PC-9 (cell line): ENCODE measurements at regions not wholly inside any gene's neighbourhood (a gene's known extent, or its start where the extent isn't known, plus 50 kb on each side); places are given as distances from the start of the nearest gene placed in this dataset.

Experiments used
- BruUV-seq: library from RNA; stranded (reverse); fragments of 400-500 nt; replicated peaks from 2 replicates; lab custom pipeline; 2021; lab: Mats Ljungman, UMichigan
- CTCF ChIA-PET: fragments of 300-600 bp; sonication (Branson Sonifier 250); formaldehyde crosslinking; loops from one replicate; lab custom pipeline; 2022; ENCODE audit warnings: antibody characterized with exemption; lab: Charles Lee
- POLR2A ChIA-PET: fragments of 300-600 bp; sonication (Branson Sonifier 250); formaldehyde crosslinking; loops from one replicate; lab custom pipeline; 2022; ENCODE audit warnings: antibody characterized with exemption; ENCODE audit not compliant: unreplicated experiment; lab: Charles Lee
- DNase-seq, 2 experiments: peaks; one replicate each; pipeline versions ENCODE4 v3.0.0 to v3.0.0-alpha.2; 2015 to 2022; ENCODE audit warnings: mixed read lengths in 1 of 2
- H2AFZ ChIP-seq: fragments of 200-600 bp; sonication (generic); 2 replicates; pipeline ENCODE4 v1.8.1; 2017; ENCODE audit warnings: antibody characterized with exemption
- H3F3A ChIP-seq: fragments of 200-600 bp; sonication (generic); 2 replicates; pipeline ENCODE4 v1.8.1; 2017; ENCODE audit warnings: antibody characterized with exemption, mild to moderate bottlenecking, low read depth; ENCODE audit not compliant: insufficient read depth
- H3K27ac ChIP-seq: fragments of 200-600 bp; sonication (generic); 2 replicates; pipeline ENCODE4 v1.6.1; 2016; ENCODE audit warnings: mixed run types
- H3K27me3 ChIP-seq: fragments of 200-600 bp; sonication (generic); 2 replicates; pipeline ENCODE4 v1.6.1; 2016; ENCODE audit warnings: low read depth, mixed run types; ENCODE audit not compliant: insufficient read depth
- H3K36me3 ChIP-seq: fragments of 200-600 bp; sonication (generic); 2 replicates; pipeline ENCODE4 v1.6.1; 2016; ENCODE audit warnings: low read depth, mixed run types
- H3K4me1 ChIP-seq: fragments of 200-600 bp; sonication (generic); replicated peaks from 2 replicates; pipeline ENCODE4 v1.6.1; 2016; ENCODE audit warnings: mixed run types; ENCODE audit not compliant: insufficient read depth
- H3K4me2 ChIP-seq: fragments of 200-600 bp; sonication (generic); 2 replicates; pipeline ENCODE4 v1.6.1; 2017; ENCODE audit warnings: mixed run types
- H3K4me3 ChIP-seq: fragments of 200-600 bp; sonication (generic); 2 replicates; pipeline ENCODE4 v1.6.1; 2016; ENCODE audit warnings: mixed run types
- H3K79me2 ChIP-seq: fragments of 200-600 bp; sonication (generic); 2 replicates; pipeline ENCODE4 v1.6.1; 2017; ENCODE audit warnings: low read depth, mixed run types
- H3K9me2 ChIP-seq: fragments of 200-600 bp; sonication (generic); 2 replicates; pipeline ENCODE4 v1.8.1; 2017; ENCODE audit warnings: mild to moderate bottlenecking; ENCODE audit not compliant: insufficient read depth
- H3K9me3 ChIP-seq: fragments of 200-600 bp; sonication (generic); 2 replicates; pipeline ENCODE4 v1.8.1; 2016; ENCODE audit warnings: low read depth; ENCODE audit not compliant: insufficient read depth
- H4K20me1 ChIP-seq: fragments of 200-600 bp; sonication (generic); 2 replicates; pipeline ENCODE4 v1.8.1; 2017; ENCODE audit not compliant: insufficient read depth
- CTCF ChIP-seq: fragments of 200-600 bp; sonication (generic); conservative IDR thresholded peaks from 2 replicates; pipeline ENCODE4 v1.6.1; 2017; ENCODE audit warnings: mixed run types, antibody characterized with exemption, mild to moderate bottlenecking, moderate library complexity
- EZH2 ChIP-seq: fragments of 200-600 bp; sonication (generic); IDR thresholded peaks from 2 replicates; pipeline ENCODE4 v1.8.0; 2017; ENCODE audit warnings: antibody characterized with exemption, low read depth
- intact Hi-C: fragments of 100-400 bp; cut with micrococcal nuclease; formaldehyde crosslinking; loops from one replicate; pipeline ENCODE4 v1.10.0; 2022; ENCODE audit not compliant: unreplicated experiment

GRCh38 chr9:85264695-85265094 lies 477.1 kb downstream of the AGTPBP1 start:
- no peak for DNase-seq
- H3K4me2 ChIP-seq: no peak overlapping the region
- 0 out of 2 replicates have a peak, but pooled peaks cover 4% of the 10 kb centered on the region for H4K20me1 ChIP-seq
- peaks cover 6% of the 10 kb centered on the region for H3K27me3 ChIP-seq
- no TSS peak for BruUV-seq
- no peaks in the 10 kb centered on the region for H3F3A ChIP-seq
- POLR2A ChIA-PET: no interaction called here
- CTCF ChIA-PET: no interaction called here
- no peak overlapping the region for H3K27ac ChIP-seq
- no peaks in the 10 kb centered on the region for H3K9me3 ChIP-seq
- no peak overlapping the region for H3K4me3 ChIP-seq
- H2AFZ ChIP-seq: no peak overlapping the region
- intact Hi-C loops: no loop called here
- no peaks in the 10 kb centered on the region for H3K4me1 ChIP-seq
- no peaks in the 10 kb centered on the region for H3K9me2 ChIP-seq
- no peak for TF ChIP-seq CTCF
- TF ChIP-seq EZH2: no peak
- H3K36me3 ChIP-seq: no peaks in the 10 kb centered on the region
- H3K79me2 ChIP-seq: no peaks in the 10 kb centered on the region

- H3K4me1 ChIP-seq: no peaks in the 10 kb centered on the region
- POLR2A ChIA-PET: no interaction called here
Measured at GRCh38 chr9:85263288-85263687, 478.5 kb downstream of the AGTPBP1 start.

GRCh38 chr9:85262333-85262732 lies 479.4 kb downstream of the AGTPBP1 start:
- ChIA-PET CTCF (interaction anchor here (0.7 kb wide), 1 partner anchor 474 kb away, joined by 6 read pairs; no protein-coding TSS in a partner anchor), POLR2A (no interaction called here)
- Histone ChIP-seq H3K79me2 (no peaks in the 10 kb centered on the region), H3K27ac (no peak overlapping the region), H3K9me3 (no peaks in the 10 kb centered on the region), H3K4me1 (no peaks in the 10 kb centered on the region), H3K27me3 (peaks cover 3% of the 10 kb centered on the region), H3K36me3 (no peaks in the 10 kb centered on the region), H3F3A (no peaks in the 10 kb centered on the region), H3K4me3 (no peak overlapping the region), H3K4me2 (no peak overlapping the region), H2AFZ (no peak overlapping the region), H3K9me2 (no peaks in the 10 kb centered on the region), H4K20me1 (0 out of 2 replicates have a peak, but pooled peaks cover 4% of the 10 kb centered on the region)
- intact Hi-C loops: no loop called here
- no peak for DNase-seq
- no TSS peak for BruUV-seq
- TF ChIP-seq EZH2: no peak
- TF ChIP-seq CTCF: no peak

More at GRCh38 chr9:85263288-85263687, 478.5 kb downstream of the AGTPBP1 start:
- CTCF ChIA-PET: no interaction called here
- Histone ChIP-seq H4K20me1 (0 out of 2 replicates have a peak, but pooled peaks cover 4% of the 10 kb centered on the region), H3F3A (no peaks in the 10 kb centered on the region), H3K36me3 (no peaks in the 10 kb centered on the region), H3K4me3 (no peak overlapping the region), H3K9me3 (no peaks in the 10 kb centered on the region), H2AFZ (no peak overlapping the region), H3K27me3 (peaks cover 3% of the 10 kb centered on the region), H3K4me2 (no peak overlapping the region), H3K79me2 (no peaks in the 10 kb centered on the region), H3K27ac (no peak overlapping the region), H3K9me2 (no peaks in the 10 kb centered on the region)
- no peak for DNase-seq
- TF ChIP-seq CTCF (no peak), EZH2 (no peak)
- no TSS peak for BruUV-seq
- intact Hi-C loops: no loop called here
